ENCODE measurements at regions not wholly inside any gene's neighbourhood (a gene's known extent, or its start where the extent isn't known, plus 50 kb on each side); places are given as distances from the start of the nearest gene placed in this dataset.

- DNase-seq = no peak
Observed at GRCh38 chr12:126807312-126807865, 1459.6 kb upstream of the TMEM132C start.

- no peak for DNase-seq
Observed at GRCh38 chr12:126811391-126811790, 1455.6 kb upstream of the TMEM132C start.

GRCh38 chr12:126819554-126819953, 1447.4 kb upstream of the TMEM132C start:
- no peak for DNase-seq

DNA sequence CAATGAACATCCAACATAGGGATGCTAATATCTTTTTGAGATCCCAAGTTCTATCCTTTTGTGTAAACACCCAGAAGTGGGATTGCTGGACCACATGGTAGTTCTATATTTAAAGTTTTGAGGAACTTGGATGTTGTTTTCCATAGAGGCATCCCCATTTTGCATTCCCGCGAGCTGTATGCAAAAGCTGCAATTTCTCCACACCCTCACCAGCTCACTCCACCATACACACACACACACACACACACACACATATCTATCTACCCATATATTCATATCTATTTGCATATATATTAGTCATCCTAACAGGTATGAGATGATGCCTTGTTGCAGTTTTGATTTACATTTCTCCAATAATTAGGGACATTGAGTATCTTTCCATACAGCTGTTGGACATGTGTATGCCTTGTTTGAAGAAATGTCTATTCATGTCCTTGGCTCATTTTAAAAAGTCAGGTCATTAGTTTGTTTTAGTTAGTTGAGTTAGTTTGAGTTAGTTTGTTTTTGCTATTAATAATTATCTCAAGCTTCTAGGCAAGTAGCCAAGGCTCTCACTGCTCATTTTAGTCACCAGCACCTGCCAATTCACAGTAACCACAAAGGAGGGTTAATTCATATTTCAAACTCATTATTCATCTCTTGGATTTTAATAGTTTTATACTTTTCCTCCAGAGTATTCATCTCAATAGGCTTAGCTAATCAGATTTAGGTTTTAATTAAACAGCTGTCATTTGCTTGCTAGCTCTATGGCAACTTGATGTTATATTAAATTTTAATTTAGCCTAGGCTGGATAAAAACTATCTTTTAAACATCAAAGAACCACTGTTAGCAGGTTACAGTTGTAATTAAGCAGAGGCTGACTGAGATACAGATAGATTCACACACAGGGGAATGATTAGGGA, 1435.9 kb upstream of the TMEM132C start:
- DNase-seq = no peak

DNA sequence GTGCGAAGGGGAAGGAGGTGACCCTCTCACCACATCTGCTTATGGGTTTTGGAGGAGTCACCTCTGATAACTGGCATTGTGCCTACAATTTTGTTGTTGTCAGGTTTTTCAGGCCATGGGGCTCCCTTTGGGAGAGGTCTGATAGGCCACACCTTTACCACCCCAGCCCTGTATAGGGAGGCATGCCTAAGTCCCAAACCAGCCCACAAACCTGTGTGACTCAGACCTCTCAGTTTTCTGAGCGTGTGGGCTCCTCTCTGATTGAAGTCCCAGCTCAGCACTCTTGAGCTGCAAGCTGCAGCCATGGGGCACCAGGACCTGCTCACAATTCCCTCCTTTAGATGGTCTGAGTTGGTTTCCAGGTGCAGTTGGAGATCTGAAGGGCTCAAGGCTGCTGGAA, 1429.3 kb upstream of the TMEM132C start:
- no peak for DNase-seq

DNA sequence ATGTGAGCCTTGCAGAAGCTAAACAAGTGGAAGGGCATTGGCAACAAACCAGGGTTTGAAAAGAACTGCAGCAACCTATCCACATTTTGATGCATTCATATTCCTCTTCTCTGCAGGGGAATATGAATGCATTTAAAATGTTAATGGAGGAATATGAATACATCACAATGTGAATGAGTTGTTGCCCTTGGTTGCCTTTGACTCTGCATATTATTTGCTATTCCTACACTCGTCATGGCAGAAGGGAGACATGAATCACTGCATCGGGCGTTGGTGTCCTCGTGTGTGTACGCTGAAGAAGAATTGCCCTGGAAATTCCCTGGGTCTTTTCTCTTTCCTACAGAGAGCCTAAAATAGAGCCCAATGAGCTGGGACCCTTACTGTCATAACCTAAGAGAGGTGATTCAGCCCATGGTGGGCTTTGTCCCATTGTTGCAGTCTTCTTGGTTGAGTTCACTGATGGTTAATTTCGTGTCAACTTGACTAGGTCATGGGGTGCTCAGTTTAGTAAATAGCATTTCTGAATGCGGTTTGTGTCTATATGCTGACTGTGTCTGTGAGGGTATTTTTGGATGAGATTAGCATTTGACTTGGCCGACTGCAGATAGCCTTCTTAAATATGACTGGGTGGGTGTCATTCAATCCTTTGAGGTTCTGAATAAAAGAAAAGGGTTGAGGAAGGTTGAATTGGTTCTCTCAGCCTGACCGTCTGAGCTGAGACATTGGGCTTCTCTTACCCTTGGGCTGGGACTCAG, 1422.9 kb upstream of the TMEM132C start:
- no peak for DNase-seq

GRCh38 chr12:126847005-126847629, 1419.9 kb upstream of the TMEM132C start:
- no peak for DNase-seq

DNA sequence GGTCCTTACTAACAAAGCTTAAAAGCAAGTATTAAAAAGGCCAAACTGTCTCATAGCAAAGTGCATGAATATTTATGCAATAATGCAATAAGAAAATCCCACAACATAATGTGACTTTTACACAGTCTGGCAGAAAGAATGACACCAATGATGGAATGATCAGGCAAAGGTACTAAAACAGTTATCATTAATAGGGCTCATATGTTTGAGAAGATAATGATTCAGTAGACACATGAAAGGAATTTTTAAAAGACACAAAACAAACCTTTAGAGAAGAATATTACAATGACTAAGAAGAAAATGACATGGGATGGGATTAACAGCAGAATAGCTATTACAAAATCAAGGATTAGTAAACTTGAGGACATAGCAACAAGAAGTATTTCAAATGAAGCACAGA, 1411.2 kb upstream of the TMEM132C start:
- DNase-seq = no peak

- DNase-seq = no peak
Observed at GRCh38 chr12:126856958-126857357, 1410.0 kb upstream of the TMEM132C start.

- DNase-seq = no peak
Observed at GRCh38 chr12:126858560-126858959, 1408.4 kb upstream of the TMEM132C start.

GRCh38 chr12:126860210-126860609, 1406.8 kb upstream of the TMEM132C start:
- no peak for DNase-seq

DNA sequence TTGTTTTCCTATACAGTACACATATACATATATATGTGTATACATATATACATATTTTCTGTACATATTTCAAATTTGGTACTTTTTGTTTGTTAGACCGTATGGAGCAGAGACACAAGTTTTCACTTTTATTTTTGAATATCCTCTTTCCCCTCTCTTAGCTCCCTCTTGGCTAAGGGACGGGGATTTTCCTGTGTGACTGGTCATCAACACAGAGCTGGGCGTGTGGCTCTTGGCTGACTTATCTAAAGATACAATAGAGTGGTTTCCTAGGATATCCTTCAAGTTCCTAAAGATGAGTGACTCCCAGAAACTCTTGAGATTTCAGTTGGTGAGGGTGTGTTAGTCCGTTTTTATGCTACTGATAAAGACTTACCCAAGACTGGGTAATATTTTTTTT, 1404.5 kb upstream of the TMEM132C start:
- DNase-seq = no peak

DNA sequence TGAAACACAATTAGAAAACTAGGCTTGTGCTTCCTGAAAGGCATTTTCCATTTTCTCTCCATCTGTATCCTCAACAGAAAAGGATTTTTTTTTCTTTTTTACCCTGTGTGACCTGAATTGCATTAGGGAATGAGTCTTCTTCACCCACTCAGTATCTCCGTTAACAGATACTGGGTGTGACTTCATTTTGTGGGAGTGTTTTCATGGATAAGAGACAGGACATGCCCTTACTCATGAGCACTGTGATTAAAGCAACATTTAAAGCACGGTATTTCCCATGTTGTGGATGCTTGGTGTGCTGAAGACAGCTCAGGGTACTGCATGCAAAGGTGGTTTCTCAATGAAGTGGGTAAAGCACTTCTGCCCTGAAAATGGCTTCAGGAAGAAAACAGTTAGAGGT, 1397.3 kb upstream of the TMEM132C start:
- DNase-seq = no peak

- no peak for DNase-seq
Observed at GRCh38 chr12:126873701-126874100, 1393.3 kb upstream of the TMEM132C start.

DNA sequence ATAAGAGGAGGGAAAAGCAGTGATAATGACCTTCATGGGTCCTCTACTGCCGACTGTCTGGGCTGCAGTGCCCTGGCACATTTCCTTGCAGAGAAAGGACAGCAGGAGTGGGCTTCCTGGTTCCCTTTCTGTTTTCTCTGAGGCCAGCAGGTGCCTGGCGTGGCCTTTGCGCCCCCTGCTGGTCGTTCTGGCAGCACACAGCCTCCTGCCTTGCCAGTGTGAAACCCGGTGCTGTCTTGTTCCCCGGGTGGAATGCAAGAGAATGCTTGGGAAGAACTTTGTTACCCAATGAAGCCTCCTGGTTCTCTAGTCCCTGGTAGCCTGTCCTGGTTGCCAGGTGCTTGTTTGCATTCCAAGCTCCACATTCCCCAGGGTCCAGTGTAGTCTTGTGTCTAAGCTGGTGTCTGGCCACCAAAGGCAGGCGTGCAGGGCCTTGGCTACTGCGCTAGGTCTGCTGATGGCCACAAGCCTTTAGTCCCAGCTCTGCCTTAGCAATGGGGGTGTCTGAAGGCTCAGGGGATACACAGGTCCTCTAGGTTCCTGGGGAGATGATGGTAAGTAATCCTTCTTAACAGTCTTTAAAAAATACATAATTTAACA, 1392.4 kb upstream of the TMEM132C start:
- DNase-seq = peak; percentile 6 to 37

DNA sequence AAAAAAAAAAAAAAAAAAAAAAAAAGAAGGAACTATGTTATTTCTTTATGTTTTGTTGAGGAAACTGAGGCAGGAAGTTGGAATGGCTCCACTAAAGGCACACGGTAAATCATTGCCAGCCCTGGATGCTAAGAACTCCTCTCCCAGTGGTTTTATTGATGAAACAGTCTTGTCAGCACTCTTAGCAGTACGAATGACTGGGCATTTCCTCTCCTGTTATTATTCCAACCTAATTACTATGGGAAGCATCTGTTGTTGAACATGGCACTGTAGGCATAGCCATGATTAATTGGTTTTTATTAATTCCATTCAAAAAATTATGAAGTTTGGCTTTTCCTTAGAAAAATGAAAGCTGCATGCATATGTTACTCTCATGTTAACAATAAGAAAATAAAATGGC, 1387.1 kb upstream of the TMEM132C start:
- no peak for DNase-seq

GRCh38 chr12:126883697-126884096, 1383.3 kb upstream of the TMEM132C start:
- DNase-seq = no peak

DNA sequence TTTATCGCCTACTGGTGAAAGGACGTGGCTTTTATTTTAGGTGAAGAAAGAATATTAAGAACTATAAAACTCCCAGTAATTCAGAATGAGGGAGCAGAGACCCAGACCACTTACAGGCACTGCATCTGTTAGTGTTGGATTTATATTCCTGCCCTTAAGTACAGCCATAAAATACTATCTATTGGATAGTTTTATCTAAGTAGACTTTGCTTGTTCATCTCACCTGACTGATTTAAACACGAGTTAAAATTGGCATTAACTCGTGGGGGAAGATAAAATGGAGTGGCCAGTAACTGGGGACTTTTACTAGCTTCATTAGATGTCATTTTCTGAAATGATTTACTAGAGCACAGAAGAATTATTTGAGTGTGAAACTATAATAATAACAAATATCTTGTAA, 1377.5 kb upstream of the TMEM132C start:
- DNase-seq = no peak

GRCh38 chr12:126890097-126890496, 1376.9 kb upstream of the TMEM132C start:
- no peak for DNase-seq

DNA sequence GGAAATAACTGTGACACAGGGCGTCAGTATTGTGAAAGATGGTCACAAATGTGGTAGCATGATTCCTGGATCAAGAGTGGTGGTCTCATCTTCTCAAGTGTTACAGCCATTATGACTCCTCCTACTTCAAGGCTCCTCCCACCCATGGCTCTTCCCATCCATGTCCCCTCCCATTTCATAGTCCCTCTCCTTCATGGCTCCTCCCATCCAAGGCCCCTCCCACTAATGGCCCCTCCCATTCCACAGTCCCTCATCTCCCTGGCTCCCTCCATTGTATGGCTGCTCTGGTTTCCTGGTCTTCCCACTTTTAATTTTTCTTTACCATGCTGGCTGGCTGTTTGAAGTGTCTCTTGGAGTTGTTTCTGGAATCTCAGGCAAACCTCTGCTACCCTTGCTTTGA, 1375.2 kb upstream of the TMEM132C start:
- no peak for DNase-seq

- no peak for DNase-seq
Observed at GRCh38 chr12:126895951-126896913, 1370.7 kb upstream of the TMEM132C start.

DNA sequence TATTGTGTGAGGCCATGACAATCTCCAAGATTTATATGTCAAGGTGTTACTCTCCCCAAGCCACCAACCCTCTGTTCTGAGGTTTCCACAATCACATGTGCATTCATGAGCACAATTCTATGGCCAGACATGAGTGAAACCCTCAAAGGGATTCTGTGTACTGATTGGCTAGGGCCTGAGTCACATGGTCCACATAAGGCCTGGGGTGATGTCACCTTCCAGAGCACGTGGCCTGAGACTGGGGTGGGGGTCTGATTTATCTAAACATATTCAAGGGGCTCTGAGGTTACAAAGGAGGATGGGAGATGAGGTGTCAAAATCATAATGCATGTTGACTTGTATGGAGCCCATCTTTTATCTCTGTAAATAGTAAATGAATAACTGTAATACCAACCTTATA, 1369.9 kb upstream of the TMEM132C start:
- DNase-seq = no peak

All from Kasumi-1 (cell line).